ENCODE measurements at regions not wholly inside any gene's neighbourhood (a gene's known extent, or its start where the extent isn't known, plus 50 kb on each side); places are given as distances from the start of the nearest gene placed in this dataset.

DNA sequence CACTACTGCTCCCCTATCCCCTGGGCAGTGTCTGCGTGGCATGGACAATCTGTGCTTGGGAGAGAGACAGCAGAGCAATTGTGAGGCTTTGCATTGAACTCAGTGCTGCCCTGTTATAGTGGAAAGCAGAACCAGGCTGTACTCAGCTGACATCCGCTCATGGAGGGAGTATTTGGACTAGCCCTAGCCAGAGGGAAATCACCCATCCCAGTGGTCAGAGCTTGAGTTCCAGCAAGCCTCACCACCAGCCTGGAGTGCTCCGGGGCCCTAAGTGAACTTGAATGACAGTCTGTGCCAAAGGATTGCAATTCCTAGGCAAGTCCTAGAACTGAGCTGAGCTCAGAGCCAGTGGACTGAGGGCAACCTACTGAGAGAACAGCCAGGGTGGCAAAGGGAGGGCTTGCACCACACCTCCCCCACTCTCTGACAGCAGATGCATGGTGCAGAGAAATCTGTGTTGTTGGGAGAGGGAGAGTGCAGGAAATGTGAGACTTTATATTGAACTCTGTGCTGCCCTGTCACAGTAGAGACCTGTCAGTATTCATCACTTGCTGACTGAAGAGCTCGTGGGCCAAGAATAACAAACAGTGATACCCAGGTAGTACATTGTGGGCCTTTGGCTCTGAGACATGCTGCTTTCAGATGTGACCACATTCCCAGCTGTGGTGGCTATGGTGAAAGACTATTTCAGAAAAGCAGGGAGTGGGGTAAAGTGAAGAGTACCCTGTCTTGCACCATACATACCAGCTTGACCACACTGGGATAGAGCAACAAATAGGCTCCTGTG lies 107.7 kb upstream of the SLC5A9 start:
- H3K36me3 ChIP-seq (ENCODE audit: control insufficient read depth in 2 of 2, insufficient read depth in 1 of 2, low read length in 2 of 2): no peaks in the 10 kb centered on the region
- ChIA-PET POLR2A (no interaction called here), CTCF (interaction anchor here (1.0 to 1.4 kb wide), 2 partner anchors 86 to 89 kb away, joined by 3 to 6 read pairs; no protein-coding TSS in a partner anchor)
- H3K9me3 ChIP-seq (ENCODE audit: control insufficient read depth, insufficient read depth, low read depth, low read length): no peaks in the 10 kb centered on the region
- no peaks in the 10 kb centered on the region for H3K4me1 ChIP-seq (ENCODE audit: control insufficient read depth, insufficient read depth, low read length)
- H3K27ac ChIP-seq (ENCODE audit: extremely low read depth, low read depth, low read length): no peak overlapping the region
- no peak overlapping the region for H3K4me3 ChIP-seq (ENCODE audit: low read depth, low read length)
- TF ChIP-seq ZIC2 (tag by site-specific recombination; IDR thresholded peaks at IDR 0.05) (peak; percentile 9; the same call in 1 of the 2 replicates), ZNF274 (IDR thresholded peaks at IDR 0.05; ENCODE audit: low read length) (no peak), ZNF274 (tag by site-specific recombination; IDR thresholded peaks at IDR 0.05; ENCODE audit: borderline replicate concordance) (no peak)

DNA sequence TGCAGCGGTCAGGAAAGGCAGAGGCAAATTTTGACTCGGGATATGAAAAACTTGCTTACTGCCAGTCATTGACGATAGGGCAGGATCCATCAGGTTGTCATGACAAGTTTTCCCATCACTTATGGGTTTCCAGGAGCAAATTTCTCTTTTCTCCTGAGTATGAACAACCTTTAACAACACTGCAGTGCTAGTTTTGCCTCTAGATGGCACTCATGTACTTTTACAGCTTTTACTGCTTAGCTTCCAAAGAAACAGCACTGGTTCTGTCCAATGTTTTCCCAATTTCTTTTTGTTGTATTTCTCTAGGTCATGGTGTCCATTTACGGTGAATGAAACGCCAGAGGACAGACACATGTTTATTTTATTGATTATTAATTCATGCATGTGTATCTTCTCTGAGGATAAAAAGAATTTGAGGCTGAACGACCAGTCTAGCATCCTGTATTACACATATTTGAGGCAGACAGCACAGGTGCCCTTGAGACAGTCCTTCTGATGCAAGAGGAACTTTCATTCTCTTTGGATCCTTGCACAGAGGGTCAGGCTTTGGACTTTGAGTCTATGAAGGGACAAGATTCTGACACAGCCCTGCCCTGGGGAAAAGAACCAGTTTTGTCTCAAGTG lies 112.3 kb upstream of the TRABD2B start:
- no peaks in the 10 kb centered on the region for H3K9me3 ChIP-seq (ENCODE audit: control insufficient read depth, insufficient read depth, low read depth, low read length)
- H3K36me3 ChIP-seq (ENCODE audit: control insufficient read depth in 2 of 2, insufficient read depth in 1 of 2, low read length in 2 of 2): no peaks in the 10 kb centered on the region
- CTCF ChIA-PET: interaction anchor here (0.6 to 2.9 kb wide), 24 partner anchors 11 to 588 kb away, joined by 3 to 79 read pairs (median 3); no protein-coding TSS in a partner anchor
- POLR2A ChIA-PET: no interaction called here
- H3K4me3 ChIP-seq (ENCODE audit: low read depth, low read length): no peak overlapping the region
- no peak for TF ChIP-seq ZNF248 (tag by site-specific recombination; IDR thresholded peaks at IDR 0.05)
- TF ChIP-seq, protein P1, sequence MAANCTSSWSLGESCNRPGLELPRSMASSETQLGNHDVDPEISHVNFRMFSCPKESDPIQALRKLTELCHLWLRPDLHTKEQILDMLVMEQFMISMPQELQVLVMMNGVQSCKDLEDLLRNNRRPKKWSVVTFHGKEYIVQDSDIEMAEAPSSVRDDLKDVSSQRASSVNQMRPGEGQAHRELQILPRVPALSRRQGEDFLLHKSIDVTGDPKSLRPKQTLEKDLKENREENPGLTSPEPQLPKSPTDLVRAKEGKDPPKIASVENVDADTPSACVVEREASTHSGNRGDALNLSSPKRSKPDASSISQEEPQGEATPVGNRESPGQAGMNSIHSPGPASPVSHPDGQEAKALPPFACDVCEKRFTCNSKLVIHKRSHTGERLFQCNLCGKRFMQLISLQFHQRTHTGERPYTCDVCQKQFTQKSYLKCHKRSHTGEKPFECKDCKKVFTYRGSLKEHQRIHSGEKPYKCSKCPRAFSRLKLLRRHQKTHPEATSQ (tag by site-specific recombination; IDR thresholded peaks at IDR 0.05): no peak
- TF ChIP-seq ZNF416 (tag by site-specific recombination; IDR thresholded peaks at IDR 0.05): no peak
- no peak for TF ChIP-seq ZNF391 (tag by site-specific recombination; IDR thresholded peaks at IDR 0.05; ENCODE audit: borderline replicate concordance, low read depth)
- TF ChIP-seq SALL2 (tag by site-specific recombination; IDR thresholded peaks at IDR 0.05; ENCODE audit: borderline replicate concordance): no peak
- TF ChIP-seq ZNF335 (tag by site-specific recombination; conservative IDR thresholded peaks at IDR 0.05): no peak
- 0 out of 2 replicates have a peak, but pooled peaks have one; percentile 45 for TF ChIP-seq ZNF660 (tag by site-specific recombination; IDR thresholded peaks at IDR 0.05)
- no peak for TF ChIP-seq BCL11A (tag by site-specific recombination; IDR thresholded peaks at IDR 0.05; ENCODE audit: low read depth)
- TF ChIP-seq, protein P2, sequence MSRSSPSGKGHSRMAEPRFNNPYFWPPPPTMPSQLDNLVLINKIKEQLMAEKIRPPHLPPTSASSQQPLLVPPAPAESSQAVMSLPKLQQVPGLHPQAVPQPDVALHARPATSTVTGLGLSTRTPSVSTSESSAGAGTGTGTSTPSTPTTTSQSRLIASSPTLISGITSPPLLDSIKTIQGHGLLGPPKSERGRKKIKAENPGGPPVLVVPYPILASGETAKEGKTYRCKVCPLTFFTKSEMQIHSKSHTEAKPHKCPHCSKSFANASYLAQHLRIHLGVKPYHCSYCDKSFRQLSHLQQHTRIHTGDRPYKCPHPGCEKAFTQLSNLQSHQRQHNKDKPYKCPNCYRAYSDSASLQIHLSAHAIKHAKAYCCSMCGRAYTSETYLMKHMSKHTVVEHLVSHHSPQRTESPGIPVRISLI (tag by site-specific recombination; IDR thresholded peaks at IDR 0.05): no peak
- TF ChIP-seq ZNF529 (tag by site-specific recombination; IDR thresholded peaks at IDR 0.05; ENCODE audit: insufficient replicate concordance): no peak
- no peak for TF ChIP-seq ZBTB8A (tag by site-specific recombination; IDR thresholded peaks at IDR 0.05)
- TF ChIP-seq, protein P3, sequence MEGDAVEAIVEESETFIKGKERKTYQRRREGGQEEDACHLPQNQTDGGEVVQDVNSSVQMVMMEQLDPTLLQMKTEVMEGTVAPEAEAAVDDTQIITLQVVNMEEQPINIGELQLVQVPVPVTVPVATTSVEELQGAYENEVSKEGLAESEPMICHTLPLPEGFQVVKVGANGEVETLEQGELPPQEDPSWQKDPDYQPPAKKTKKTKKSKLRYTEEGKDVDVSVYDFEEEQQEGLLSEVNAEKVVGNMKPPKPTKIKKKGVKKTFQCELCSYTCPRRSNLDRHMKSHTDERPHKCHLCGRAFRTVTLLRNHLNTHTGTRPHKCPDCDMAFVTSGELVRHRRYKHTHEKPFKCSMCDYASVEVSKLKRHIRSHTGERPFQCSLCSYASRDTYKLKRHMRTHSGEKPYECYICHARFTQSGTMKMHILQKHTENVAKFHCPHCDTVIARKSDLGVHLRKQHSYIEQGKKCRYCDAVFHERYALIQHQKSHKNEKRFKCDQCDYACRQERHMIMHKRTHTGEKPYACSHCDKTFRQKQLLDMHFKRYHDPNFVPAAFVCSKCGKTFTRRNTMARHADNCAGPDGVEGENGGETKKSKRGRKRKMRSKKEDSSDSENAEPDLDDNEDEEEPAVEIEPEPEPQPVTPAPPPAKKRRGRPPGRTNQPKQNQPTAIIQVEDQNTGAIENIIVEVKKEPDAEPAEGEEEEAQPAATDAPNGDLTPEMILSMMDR (tag by site-specific recombination; IDR thresholded peaks at IDR 0.05): peak; percentile 70
- peak; percentile 92 for TF ChIP-seq ZNF654 (tag by site-specific recombination; IDR thresholded peaks at IDR 0.05; ENCODE audit: low read depth)
- TF ChIP-seq ZNF560 (tag by site-specific recombination; IDR thresholded peaks at IDR 0.05; ENCODE audit: borderline replicate concordance): no peak
- no peak for TF ChIP-seq OSR2 (tag by site-specific recombination; IDR thresholded peaks at IDR 0.05)
- TF ChIP-seq ZNF394 (tag by site-specific recombination; IDR thresholded peaks at IDR 0.05; ENCODE audit: borderline replicate concordance): no peak
- no peak for TF ChIP-seq ZNF302 (tag by site-specific recombination; IDR thresholded peaks at IDR 0.05; ENCODE audit: low read depth)
- no peak overlapping the region for H3K27ac ChIP-seq (ENCODE audit: extremely low read depth, low read depth, low read length)
- no peaks in the 10 kb centered on the region for H3K4me1 ChIP-seq (ENCODE audit: control insufficient read depth, insufficient read depth, low read length)

All from HEK293 (cell line).